KOPT-K1 (cell line): ENCODE measurements at regions not wholly inside any gene's neighbourhood (a gene's known extent, or its start where the extent isn't known, plus 50 kb on each side); places are given as distances from the start of the nearest gene placed in this dataset.

ENCODE experiments used
- H3K27ac ChIP-seq: fragments of 200-600 bp; sonication (generic); 2 replicates; pipeline ENCODE4 v1.5.1; 2016; ENCODE audit warnings: antibody characterized with exemption, mild to moderate bottlenecking, low read depth, low read length; ENCODE audit not compliant: poor library complexity, severe bottlenecking
- H3K36me3 ChIP-seq: fragments of 200-600 bp; sonication (generic); 2 replicates; pipeline ENCODE4 v1.5.1; 2017; ENCODE audit warnings: antibody characterized with exemption, mild to moderate bottlenecking, low read length, moderate library complexity; ENCODE audit not compliant: insufficient read depth
- H3K9me3 ChIP-seq: fragments of 200-600 bp; sonication (generic); 2 replicates; pipeline ENCODE4 v1.5.1; 2017; ENCODE audit warnings: antibody characterized with exemption, low read length, mild to moderate bottlenecking; ENCODE audit not compliant: insufficient read depth, poor library complexity, severe bottlenecking

GRCh38 chr14:62064751-62065323 lies 302.6 kb downstream of the SNAPC1 start:
- Histone ChIP-seq H3K36me3 (no peaks in the 10 kb centered on the region), H3K9me3 (no peaks in the 10 kb centered on the region), H3K27ac (no peak overlapping the region)

GRCh38 chr14:62066304-62066703 lies 304.1 kb downstream of the SNAPC1 start:
- H3K27ac ChIP-seq: no peak overlapping the region
- no peaks in the 10 kb centered on the region for H3K9me3 ChIP-seq
- no peaks in the 10 kb centered on the region for H3K36me3 ChIP-seq

GRCh38 chr14:62071039-62071438 lies 308.8 kb downstream of the SNAPC1 start:
- Histone ChIP-seq H3K9me3 (no peaks in the 10 kb centered on the region), H3K27ac (no peak overlapping the region), H3K36me3 (no peaks in the 10 kb centered on the region)

- Histone ChIP-seq H3K27ac (peak overlapping the region; percentile 69), H3K36me3 (no peaks in the 10 kb centered on the region), H3K9me3 (no peaks in the 10 kb centered on the region)
These were observed 314.1 kb downstream of the SNAPC1 start for GRCh38 chr14:62076368-62076767.

DNA sequence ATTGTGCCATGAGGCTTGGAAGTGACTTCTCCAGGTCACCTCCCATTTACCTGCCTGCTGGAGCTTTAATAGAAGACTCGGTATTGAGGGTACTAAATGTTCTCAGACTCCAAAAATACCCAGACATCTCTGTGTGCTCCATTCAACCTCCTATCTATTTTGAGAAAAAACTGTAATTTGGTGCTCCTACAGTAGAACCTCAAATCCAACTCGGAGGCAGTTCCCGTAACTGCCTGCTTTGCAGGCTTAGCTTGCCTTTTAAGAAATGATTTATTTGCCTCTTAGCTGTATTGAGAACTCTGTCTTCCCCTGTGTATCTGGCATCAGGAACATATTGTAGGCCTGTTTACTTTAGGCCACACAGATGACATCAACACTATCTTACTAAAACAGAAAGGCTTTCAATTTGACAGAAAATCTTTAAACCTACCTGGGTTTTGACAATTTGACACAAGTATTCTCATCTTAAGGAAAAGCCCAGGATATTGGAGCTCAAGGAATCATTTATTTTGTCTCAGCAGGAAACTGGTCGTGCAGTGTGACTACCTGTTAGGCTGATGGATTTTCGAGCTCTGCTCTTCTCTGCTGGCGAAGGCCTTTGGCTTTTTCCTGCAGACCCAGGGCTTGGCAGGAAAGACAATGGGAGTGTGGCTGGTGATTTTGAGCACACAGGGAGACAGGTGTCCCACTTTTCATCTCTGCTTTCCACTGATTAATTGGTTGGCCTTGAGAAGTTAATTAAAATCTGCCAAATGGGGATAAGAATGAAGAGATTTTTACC lies 314.8 kb downstream of the SNAPC1 start:
- H3K27ac ChIP-seq: peak overlapping the region; percentile 69
- no peaks in the 10 kb centered on the region for H3K9me3 ChIP-seq
- no peaks in the 10 kb centered on the region for H3K36me3 ChIP-seq

- no peaks in the 10 kb centered on the region for H3K36me3 ChIP-seq
- H3K9me3 ChIP-seq: no peaks in the 10 kb centered on the region
- H3K27ac ChIP-seq: peak overlapping the region; percentile 69
These were observed 315.5 kb downstream of the SNAPC1 start for GRCh38 chr14:62077676-62078261.

- no peak overlapping the region for H3K27ac ChIP-seq
- H3K9me3 ChIP-seq: no peaks in the 10 kb centered on the region
- H3K36me3 ChIP-seq: no peaks in the 10 kb centered on the region
These were observed 316.8 kb downstream of the SNAPC1 start for GRCh38 chr14:62079038-62079437.

DNA sequence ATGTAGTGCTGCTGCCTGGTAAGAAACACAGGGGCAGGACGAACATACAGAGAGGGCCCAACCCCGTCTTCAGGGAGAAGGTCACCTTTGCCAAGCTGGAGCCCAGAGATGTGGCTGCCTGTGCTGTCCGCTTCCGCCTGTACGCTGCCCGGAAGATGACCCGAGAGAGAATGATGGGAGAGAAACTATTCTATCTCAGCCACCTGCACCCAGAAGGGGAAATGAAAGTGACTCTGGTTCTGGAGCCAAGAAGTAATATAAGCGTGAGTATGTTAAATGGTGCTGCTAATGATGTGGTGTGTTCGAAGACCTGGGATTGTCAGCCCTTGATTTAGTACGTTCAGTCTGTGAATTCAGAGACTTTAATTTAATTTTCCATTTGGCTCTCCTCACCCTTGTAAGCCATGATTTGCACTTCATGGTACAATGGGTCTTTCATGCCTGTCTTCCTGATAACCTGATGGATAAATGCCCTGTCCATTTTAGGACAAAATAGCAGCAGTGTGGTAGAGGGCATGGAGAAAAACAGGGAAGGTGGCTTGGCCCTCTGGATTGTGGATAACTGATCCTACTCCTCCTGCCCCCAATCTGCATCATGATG lies 318.9 kb downstream of the SNAPC1 start:
- Histone ChIP-seq H3K9me3 (peaks cover 13% of the 10 kb centered on the region), H3K27ac (no peak overlapping the region), H3K36me3 (no peaks in the 10 kb centered on the region)

DNA sequence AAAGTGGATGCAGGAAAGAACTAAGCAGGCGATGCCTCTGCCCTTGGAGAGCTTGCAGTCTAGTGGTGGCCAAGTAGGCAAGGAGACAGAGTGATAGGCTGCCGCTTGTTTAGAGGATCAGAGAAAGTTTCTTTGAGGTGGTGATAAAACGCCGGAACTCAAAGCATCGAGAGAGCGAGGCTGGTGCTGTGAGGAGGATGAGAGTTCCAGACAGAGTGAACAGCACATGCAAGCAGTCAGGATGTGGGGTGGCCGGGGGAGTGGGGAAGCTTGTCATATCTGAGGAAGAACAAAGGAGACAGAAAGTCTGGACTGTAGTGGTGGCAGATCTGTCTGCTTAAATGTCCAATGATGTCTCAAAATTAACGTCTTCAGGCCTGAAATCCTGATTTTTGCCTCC lies 319.7 kb downstream of the SNAPC1 start:
- peaks cover 13% of the 10 kb centered on the region for H3K9me3 ChIP-seq
- H3K36me3 ChIP-seq: no peaks in the 10 kb centered on the region
- no peak overlapping the region for H3K27ac ChIP-seq

- Histone ChIP-seq H3K27ac (no peak overlapping the region), H3K36me3 (no peaks in the 10 kb centered on the region), H3K9me3 (peaks cover 13% of the 10 kb centered on the region)
These were observed 320.6 kb downstream of the SNAPC1 start for GRCh38 chr14:62082779-62083178.

DNA sequence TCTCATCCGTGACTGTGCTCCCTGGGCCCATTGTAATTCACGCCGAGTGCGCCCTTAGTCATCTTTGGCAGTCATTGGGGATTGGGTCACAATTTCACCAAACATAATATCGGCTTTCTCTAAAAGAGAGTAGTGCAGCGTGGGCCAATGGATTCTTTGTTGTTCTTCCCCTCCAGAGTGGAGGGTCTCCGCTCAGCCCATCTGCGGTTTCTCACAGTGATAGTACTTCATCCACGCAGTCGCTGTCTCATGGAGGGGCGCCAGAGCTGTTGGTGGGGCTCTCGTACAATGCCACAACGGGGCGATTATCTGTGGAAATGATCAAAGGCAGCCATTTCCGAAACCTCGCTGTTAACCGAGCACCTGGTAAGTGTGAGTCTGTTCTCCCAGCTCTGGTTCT lies 321.8 kb downstream of the SNAPC1 start:
- no peaks in the 10 kb centered on the region for H3K36me3 ChIP-seq
- H3K27ac ChIP-seq: peak overlapping the region; percentile 56
- H3K9me3 ChIP-seq: peaks cover 13% of the 10 kb centered on the region

- Histone ChIP-seq H3K36me3 (no peaks in the 10 kb centered on the region), H3K27ac (no peak overlapping the region), H3K9me3 (peaks cover 25% of the 10 kb centered on the region)
These were observed 325.0 kb downstream of the SNAPC1 start for GRCh38 chr14:62087191-62087590.

DNA sequence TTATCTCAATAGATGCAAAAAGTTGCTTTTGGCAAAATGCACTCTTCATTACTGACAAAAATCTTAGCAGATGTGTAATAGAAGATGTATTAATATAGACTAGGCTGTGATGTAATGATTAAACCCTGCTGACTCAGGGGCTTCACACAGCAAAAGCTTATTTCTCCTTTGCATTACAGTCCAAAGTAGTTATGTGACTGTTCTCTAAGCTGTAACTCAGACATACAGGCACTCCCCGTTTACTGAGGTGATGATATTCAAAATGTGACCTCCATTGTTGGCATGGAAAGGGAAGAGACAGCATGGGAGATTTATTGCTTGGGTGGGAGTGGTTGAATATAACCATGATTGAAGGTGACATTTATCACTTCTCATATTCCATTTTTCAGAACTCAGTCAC lies 331.5 kb downstream of the SNAPC1 start:
- Histone ChIP-seq H3K36me3 (no peaks in the 10 kb centered on the region), H3K9me3 (peaks cover 19% of the 10 kb centered on the region), H3K27ac (no peak overlapping the region)

DNA sequence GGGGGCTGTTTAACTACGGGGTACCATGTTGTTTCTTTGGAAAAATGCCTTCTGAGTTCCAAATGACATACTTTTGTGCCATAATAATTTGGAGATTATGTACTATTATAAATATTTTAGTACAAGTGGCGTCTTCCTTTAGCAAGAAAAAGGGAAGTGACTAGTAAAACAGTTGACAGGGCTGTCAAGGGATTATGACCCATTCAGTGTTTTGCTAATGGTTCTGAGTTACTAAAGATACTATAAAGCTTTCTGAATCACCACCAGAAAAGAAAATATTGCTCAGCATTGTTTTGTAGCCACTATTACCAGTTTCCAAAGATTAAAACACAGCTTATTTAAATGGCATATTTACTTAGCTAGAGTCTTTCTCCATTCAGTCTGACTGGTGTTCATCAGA lies 334.9 kb downstream of the SNAPC1 start:
- peaks cover 8% of the 10 kb centered on the region for H3K9me3 ChIP-seq
- no peaks in the 10 kb centered on the region for H3K36me3 ChIP-seq
- H3K27ac ChIP-seq: no peak overlapping the region

GRCh38 chr14:62097824-62098223 lies 335.6 kb downstream of the SNAPC1 start:
- Histone ChIP-seq H3K9me3 (peaks cover 8% of the 10 kb centered on the region), H3K36me3 (no peaks in the 10 kb centered on the region), H3K27ac (no peak overlapping the region)
